ENCODE measurements at regions not wholly inside any gene's neighbourhood (a gene's known extent, or its start where the extent isn't known, plus 50 kb on each side); places are given as distances from the start of the nearest gene placed in this dataset.

DNA sequence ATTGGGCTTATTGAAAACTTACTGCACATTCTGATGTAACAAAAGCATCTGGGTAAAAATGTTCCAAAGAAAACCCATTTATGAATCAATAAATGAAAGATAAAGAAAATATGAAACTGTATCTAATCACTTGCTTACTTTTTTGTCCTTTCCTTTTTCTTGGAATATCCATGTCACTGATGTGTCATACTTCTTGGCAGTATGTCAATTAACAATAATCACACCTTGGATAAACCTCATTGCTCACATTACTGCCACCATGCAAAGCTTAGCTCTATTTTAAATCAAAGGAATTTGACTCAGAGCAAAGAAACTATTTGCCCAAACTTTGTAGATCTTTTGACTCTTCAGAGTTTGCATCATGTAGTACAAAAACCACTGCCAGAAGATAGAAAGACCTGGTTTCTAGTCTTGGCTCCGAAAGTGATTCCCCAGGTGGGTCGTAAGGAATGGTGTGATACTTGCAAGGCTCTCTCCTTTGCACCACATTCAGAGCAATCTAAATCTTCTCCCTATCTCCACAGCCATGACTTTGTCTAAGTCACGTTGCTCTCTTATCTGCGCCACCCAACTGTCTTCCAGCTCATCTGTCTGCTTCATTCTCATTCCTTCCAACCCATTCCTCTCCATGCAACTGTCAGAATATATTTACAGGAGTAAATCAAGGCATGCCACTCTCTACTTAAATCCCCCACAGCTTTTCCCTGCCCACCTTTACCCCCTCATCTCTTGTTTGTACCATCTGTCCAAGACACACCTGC, 311.9 kb downstream of the COG6 start:
- Histone ChIP-seq H3K36me3 (ENCODE audit: insufficient read depth, low read length) (no peaks in the 10 kb centered on the region), H3K4me1 (ENCODE audit: control insufficient read depth, insufficient read depth, low read length, unreplicated experiment) (peaks cover 3% of the 10 kb centered on the region), H3K4me3 (ENCODE audit: low read depth, low read length) (no peak overlapping the region), H3K79me2 (ENCODE audit: control insufficient read depth, insufficient read depth, low read length, unreplicated experiment) (no peaks in the 10 kb centered on the region), H3K27ac (ENCODE audit: low read depth, low read length) (no peak overlapping the region), H3K27me3 (ENCODE audit: insufficient read depth, low read length) (no peaks in the 10 kb centered on the region), H2AFZ (ENCODE audit: low read length, unreplicated experiment) (no peak overlapping the region)

- Histone ChIP-seq H3K4me1 (ENCODE audit: control insufficient read depth, insufficient read depth, low read length, unreplicated experiment) (no peaks in the 10 kb centered on the region), H3K36me3 (ENCODE audit: insufficient read depth, low read length) (no peaks in the 10 kb centered on the region), H3K27ac (ENCODE audit: low read depth, low read length) (no peak overlapping the region), H3K4me3 (ENCODE audit: low read depth, low read length) (no peak overlapping the region), H3K27me3 (ENCODE audit: insufficient read depth, low read length) (no peaks in the 10 kb centered on the region), H2AFZ (ENCODE audit: low read length, unreplicated experiment) (no peak overlapping the region), H3K79me2 (ENCODE audit: control insufficient read depth, insufficient read depth, low read length, unreplicated experiment) (no peaks in the 10 kb centered on the region)
Measured at GRCh38 chr13:39968646-39969475, 313.4 kb downstream of the COG6 start.

DNA sequence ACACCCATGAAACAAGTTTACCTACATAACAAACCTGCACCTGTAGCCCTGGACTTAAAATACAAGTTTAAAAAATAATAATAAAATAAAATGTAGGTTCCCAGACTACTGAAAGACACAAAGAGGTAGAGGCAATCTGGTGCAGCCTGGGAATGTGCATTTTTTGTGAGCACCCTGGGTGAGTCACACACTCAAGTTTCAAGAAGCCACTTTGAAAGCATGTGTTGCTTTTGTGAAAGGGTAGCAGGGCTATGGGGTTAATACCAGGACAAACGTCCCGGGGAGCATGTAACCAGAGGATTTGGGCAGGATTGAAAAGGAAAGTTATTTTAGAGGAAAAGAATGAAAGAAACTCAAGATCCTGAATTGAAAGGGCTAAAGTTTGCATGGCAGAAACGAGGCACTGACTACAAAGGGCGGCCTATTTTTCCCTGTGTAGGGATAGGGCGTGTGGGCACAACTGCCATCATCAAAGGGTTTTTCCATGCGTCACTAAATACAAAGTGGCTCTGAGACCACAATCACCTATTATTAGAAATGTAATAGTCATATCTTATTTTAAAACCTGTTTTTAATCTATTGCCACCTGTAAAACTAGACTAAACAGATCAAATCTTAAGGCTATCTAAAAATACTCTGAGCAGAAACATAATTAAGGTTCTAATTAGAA, 314.9 kb downstream of the COG6 start:
- Histone ChIP-seq H2AFZ (ENCODE audit: low read length, unreplicated experiment) (no peak overlapping the region), H3K27ac (ENCODE audit: low read depth, low read length) (no peak overlapping the region), H3K27me3 (ENCODE audit: insufficient read depth, low read length) (no peaks in the 10 kb centered on the region), H3K36me3 (ENCODE audit: insufficient read depth, low read length) (no peaks in the 10 kb centered on the region), H3K79me2 (ENCODE audit: control insufficient read depth, insufficient read depth, low read length, unreplicated experiment) (no peaks in the 10 kb centered on the region), H3K4me1 (ENCODE audit: control insufficient read depth, insufficient read depth, low read length, unreplicated experiment) (no peaks in the 10 kb centered on the region), H3K4me3 (ENCODE audit: low read depth, low read length) (no peak overlapping the region)

DNA sequence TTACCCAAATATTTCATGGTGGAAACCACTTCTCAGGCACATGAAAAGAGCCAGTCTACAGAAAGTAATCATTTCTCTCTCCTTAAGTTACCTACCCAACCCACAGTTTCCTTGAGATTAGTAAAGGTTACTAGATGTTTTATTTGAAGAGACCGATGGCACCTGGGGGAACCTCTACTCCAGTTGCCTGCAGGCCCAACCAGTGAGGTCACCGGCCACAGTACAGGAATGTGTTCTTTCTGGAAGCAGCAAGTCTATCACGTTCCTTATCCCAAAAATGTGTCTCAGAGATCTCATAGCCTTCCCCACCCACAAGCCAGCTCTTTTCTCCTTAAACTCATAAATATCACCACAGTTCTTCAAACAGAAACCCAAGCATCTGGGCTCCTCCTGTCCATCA, 316.1 kb downstream of the COG6 start:
- Histone ChIP-seq H3K27me3 (ENCODE audit: insufficient read depth, low read length) (no peaks in the 10 kb centered on the region), H2AFZ (ENCODE audit: low read length, unreplicated experiment) (no peak overlapping the region), H3K4me3 (ENCODE audit: low read depth, low read length) (no peak overlapping the region), H3K79me2 (ENCODE audit: control insufficient read depth, insufficient read depth, low read length, unreplicated experiment) (no peaks in the 10 kb centered on the region), H3K27ac (ENCODE audit: low read depth, low read length) (no peak overlapping the region), H3K4me1 (ENCODE audit: control insufficient read depth, insufficient read depth, low read length, unreplicated experiment) (no peaks in the 10 kb centered on the region), H3K36me3 (ENCODE audit: insufficient read depth, low read length) (no peaks in the 10 kb centered on the region)

DNA sequence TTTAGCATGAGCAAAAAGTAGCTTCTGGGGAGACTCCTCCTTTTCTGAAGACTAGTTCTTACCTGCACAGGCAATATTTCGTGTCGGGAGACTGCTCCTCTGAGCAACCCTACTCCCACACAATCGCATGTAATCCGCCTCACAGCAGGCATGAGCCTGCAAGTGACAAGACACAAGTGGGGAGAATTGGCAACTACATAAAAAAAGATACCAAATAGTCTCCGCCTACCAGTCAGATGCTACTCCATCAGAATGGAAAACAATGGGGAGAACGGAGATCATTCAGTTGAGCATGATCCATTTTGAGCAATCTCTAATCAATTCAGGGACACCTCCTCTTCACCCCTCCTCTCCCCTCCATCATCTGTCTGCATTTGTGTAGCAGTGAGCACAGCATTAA, 321.0 kb downstream of the COG6 start:
- no peaks in the 10 kb centered on the region for H3K36me3 ChIP-seq (ENCODE audit: insufficient read depth, low read length)
- no peaks in the 10 kb centered on the region for H3K79me2 ChIP-seq (ENCODE audit: control insufficient read depth, insufficient read depth, low read length, unreplicated experiment)
- H2AFZ ChIP-seq (ENCODE audit: low read length, unreplicated experiment): no peak overlapping the region
- H3K27me3 ChIP-seq (ENCODE audit: insufficient read depth, low read length): no peaks in the 10 kb centered on the region
- no peak overlapping the region for H3K4me3 ChIP-seq (ENCODE audit: low read depth, low read length)
- H3K27ac ChIP-seq (ENCODE audit: low read depth, low read length): no peak overlapping the region
- H3K4me1 ChIP-seq (ENCODE audit: control insufficient read depth, insufficient read depth, low read length, unreplicated experiment): no peaks in the 10 kb centered on the region

- H3K27ac ChIP-seq (ENCODE audit: low read depth, low read length): no peak overlapping the region
- no peaks in the 10 kb centered on the region for H3K4me1 ChIP-seq (ENCODE audit: control insufficient read depth, insufficient read depth, low read length, unreplicated experiment)
- no peak overlapping the region for H2AFZ ChIP-seq (ENCODE audit: low read length, unreplicated experiment)
- no peak overlapping the region for H3K4me3 ChIP-seq (ENCODE audit: low read depth, low read length)
- H3K36me3 ChIP-seq (ENCODE audit: insufficient read depth, low read length): no peaks in the 10 kb centered on the region
- H3K27me3 ChIP-seq (ENCODE audit: insufficient read depth, low read length): no peaks in the 10 kb centered on the region
- no peaks in the 10 kb centered on the region for H3K79me2 ChIP-seq (ENCODE audit: control insufficient read depth, insufficient read depth, low read length, unreplicated experiment)
Measured at GRCh38 chr13:39981056-39981455, 325.6 kb downstream of the COG6 start.

GRCh38 chr13:39982745-39983144, 327.3 kb downstream of the COG6 start:
- Histone ChIP-seq H3K36me3 (ENCODE audit: insufficient read depth, low read length) (no peaks in the 10 kb centered on the region), H3K4me3 (ENCODE audit: low read depth, low read length) (no peak overlapping the region), H3K79me2 (ENCODE audit: control insufficient read depth, insufficient read depth, low read length, unreplicated experiment) (no peaks in the 10 kb centered on the region), H3K4me1 (ENCODE audit: control insufficient read depth, insufficient read depth, low read length, unreplicated experiment) (no peaks in the 10 kb centered on the region), H3K27ac (ENCODE audit: low read depth, low read length) (no peak overlapping the region), H3K27me3 (ENCODE audit: insufficient read depth, low read length) (no peaks in the 10 kb centered on the region), H2AFZ (ENCODE audit: low read length, unreplicated experiment) (no peak overlapping the region)

DNA sequence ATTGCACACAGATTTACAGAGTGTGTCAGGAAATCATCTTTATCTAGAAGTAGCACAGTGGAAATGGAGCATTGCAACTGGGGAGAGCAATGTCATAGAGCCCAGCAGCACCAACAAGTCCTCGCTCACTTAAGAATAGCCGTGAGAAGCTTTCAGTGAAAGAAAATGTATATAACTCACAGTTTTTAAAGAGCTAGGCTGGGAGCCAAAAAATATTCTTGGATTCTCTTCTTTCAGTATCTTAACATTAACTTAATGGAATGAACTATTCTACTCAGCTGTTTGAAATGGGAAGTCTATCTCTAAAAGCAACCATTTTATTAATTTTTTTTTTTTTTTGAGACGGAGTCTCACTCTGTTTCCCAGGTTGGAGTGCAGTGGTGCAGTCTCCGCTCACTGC, 329.6 kb downstream of the COG6 start:
- Histone ChIP-seq H3K36me3 (ENCODE audit: insufficient read depth, low read length) (no peaks in the 10 kb centered on the region), H3K4me3 (ENCODE audit: low read depth, low read length) (no peak overlapping the region), H3K27ac (ENCODE audit: low read depth, low read length) (no peak overlapping the region), H3K27me3 (ENCODE audit: insufficient read depth, low read length) (no peaks in the 10 kb centered on the region), H3K4me1 (ENCODE audit: control insufficient read depth, insufficient read depth, low read length, unreplicated experiment) (no peaks in the 10 kb centered on the region), H3K79me2 (ENCODE audit: control insufficient read depth, insufficient read depth, low read length, unreplicated experiment) (no peaks in the 10 kb centered on the region), H2AFZ (ENCODE audit: low read length, unreplicated experiment) (no peak overlapping the region)

DNA sequence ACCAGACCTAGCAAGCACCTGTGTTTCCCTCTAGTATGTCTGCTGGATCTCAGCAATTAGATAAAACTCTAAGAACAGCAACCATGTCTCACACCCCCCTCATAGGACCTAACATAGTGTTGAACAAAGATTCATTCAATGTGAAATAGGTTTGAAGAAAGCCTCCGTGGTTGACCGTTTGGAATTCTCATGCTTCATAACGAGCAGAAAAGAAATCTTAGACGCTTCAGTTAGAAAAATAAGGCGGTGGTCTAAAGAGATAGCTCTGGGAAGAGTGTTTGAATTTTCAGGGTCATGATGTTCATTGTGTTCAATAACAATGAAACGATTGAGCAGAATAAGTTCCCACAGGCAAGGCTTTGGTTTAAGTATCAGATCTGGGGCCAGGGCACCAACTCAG, 332.9 kb downstream of the COG6 start:
- Histone ChIP-seq H3K4me3 (ENCODE audit: low read depth, low read length) (no peak overlapping the region), H3K27me3 (ENCODE audit: insufficient read depth, low read length) (no peaks in the 10 kb centered on the region), H3K27ac (ENCODE audit: low read depth, low read length) (no peak overlapping the region), H3K4me1 (ENCODE audit: control insufficient read depth, insufficient read depth, low read length, unreplicated experiment) (no peaks in the 10 kb centered on the region), H2AFZ (ENCODE audit: low read length, unreplicated experiment) (no peak overlapping the region), H3K36me3 (ENCODE audit: insufficient read depth, low read length) (no peaks in the 10 kb centered on the region), H3K79me2 (ENCODE audit: control insufficient read depth, insufficient read depth, low read length, unreplicated experiment) (no peaks in the 10 kb centered on the region)

DNA sequence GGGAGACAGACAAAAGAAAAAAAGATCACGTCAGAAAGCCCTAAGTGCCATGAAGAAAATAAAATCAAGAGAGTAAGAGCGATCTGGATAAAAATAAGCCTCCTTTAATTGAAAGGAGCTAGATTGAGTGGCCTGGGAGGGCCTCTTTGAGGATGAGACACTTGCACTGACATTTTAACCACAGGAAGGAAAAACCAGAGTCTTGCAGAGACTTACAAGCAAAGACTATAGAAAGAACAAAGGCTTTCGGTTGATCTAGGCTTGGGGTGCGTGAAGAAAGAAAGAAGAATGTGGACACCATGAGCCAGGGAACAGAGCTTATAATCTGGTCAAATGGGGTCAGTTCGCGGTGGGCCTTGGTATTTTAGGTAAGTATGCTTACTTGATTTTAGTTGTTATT, 342.7 kb downstream of the COG6 start:
- H3K27ac ChIP-seq (ENCODE audit: low read depth, low read length): no peak overlapping the region
- no peaks in the 10 kb centered on the region for H3K36me3 ChIP-seq (ENCODE audit: insufficient read depth, low read length)

More for the DNA sequence above, 342.7 kb downstream of the COG6 start:
- no peak overlapping the region for H3K4me3 ChIP-seq (ENCODE audit: low read depth, low read length)
- H2AFZ ChIP-seq (ENCODE audit: low read length, unreplicated experiment): no peak overlapping the region
- H3K27me3 ChIP-seq (ENCODE audit: insufficient read depth, low read length): no peaks in the 10 kb centered on the region
- H3K4me1 ChIP-seq (ENCODE audit: control insufficient read depth, insufficient read depth, low read length, unreplicated experiment): no peaks in the 10 kb centered on the region
- H3K79me2 ChIP-seq (ENCODE audit: control insufficient read depth, insufficient read depth, low read length, unreplicated experiment): no peaks in the 10 kb centered on the region
